ENCODE measurements at regions not wholly inside any gene's neighbourhood (a gene's known extent, or its start where the extent isn't known, plus 50 kb on each side); places are given as distances from the start of the nearest gene placed in this dataset.

DNA sequence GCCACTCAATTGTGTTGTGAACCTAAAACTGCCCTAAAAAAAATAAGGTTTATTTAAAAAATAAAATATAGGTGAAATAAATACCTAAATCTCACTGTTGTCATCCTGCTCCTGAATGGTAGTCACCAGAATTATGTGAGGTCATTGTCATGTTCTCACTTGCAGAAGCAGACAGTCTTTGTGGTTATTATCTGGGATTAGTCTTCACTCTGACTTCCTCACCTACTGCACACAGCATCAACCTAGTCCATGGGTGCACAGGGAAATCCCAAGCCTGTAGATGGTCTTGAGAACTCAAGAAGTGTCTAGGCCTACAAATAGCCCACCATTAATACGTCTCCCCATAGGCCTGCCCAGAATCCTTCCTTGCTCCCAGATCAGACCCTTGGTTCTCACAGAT lies 97.0 kb downstream of the FOXF2 start:
- TF ChIP-seq, protein P1, sequence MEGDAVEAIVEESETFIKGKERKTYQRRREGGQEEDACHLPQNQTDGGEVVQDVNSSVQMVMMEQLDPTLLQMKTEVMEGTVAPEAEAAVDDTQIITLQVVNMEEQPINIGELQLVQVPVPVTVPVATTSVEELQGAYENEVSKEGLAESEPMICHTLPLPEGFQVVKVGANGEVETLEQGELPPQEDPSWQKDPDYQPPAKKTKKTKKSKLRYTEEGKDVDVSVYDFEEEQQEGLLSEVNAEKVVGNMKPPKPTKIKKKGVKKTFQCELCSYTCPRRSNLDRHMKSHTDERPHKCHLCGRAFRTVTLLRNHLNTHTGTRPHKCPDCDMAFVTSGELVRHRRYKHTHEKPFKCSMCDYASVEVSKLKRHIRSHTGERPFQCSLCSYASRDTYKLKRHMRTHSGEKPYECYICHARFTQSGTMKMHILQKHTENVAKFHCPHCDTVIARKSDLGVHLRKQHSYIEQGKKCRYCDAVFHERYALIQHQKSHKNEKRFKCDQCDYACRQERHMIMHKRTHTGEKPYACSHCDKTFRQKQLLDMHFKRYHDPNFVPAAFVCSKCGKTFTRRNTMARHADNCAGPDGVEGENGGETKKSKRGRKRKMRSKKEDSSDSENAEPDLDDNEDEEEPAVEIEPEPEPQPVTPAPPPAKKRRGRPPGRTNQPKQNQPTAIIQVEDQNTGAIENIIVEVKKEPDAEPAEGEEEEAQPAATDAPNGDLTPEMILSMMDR (IDR thresholded peaks at IDR 0.05; ENCODE audit: low read depth, low read length), result no peak
- no peaks in the 10 kb centered on the region for H3K9me3 ChIP-seq (ENCODE audit: severe bottlenecking)
- no peaks in the 10 kb centered on the region for H3K27me3 ChIP-seq (ENCODE audit: insufficient read depth, low read depth, severe bottlenecking)
- no peak overlapping the region for H3K27ac ChIP-seq
- H3K4me3 ChIP-seq (ENCODE audit: low read depth, low read length), result no peak overlapping the region
- H3K36me3 ChIP-seq, result no peaks in the 10 kb centered on the region
- peak; percentile 49 for DNase-seq

GRCh38 chr6:1487239-1487638 lies 97.9 kb downstream of the FOXF2 start:
- no peak for DNase-seq
- no peaks in the 10 kb centered on the region for H3K36me3 ChIP-seq
- TF ChIP-seq, protein P1 (IDR thresholded peaks at IDR 0.05; ENCODE audit: low read depth, low read length), result no peak
- H3K9me3 ChIP-seq (ENCODE audit: severe bottlenecking), result no peaks in the 10 kb centered on the region
- no peak overlapping the region for H3K4me3 ChIP-seq (ENCODE audit: low read depth, low read length)
- H3K27me3 ChIP-seq (ENCODE audit: insufficient read depth, low read depth, severe bottlenecking), result no peaks in the 10 kb centered on the region
- no peak overlapping the region for H3K27ac ChIP-seq

GRCh38 chr6:1491025-1491424 lies 101.6 kb downstream of the FOXF2 start:
- H3K27ac ChIP-seq, result no peak overlapping the region
- H3K36me3 ChIP-seq, result no peaks in the 10 kb centered on the region
- DNase-seq, result peak; percentile 58
- no peak overlapping the region for H3K4me3 ChIP-seq (ENCODE audit: low read depth, low read length)
- H3K27me3 ChIP-seq (ENCODE audit: insufficient read depth, low read depth, severe bottlenecking), result no peaks in the 10 kb centered on the region
- TF ChIP-seq, protein P1 (IDR thresholded peaks at IDR 0.05; ENCODE audit: low read depth, low read length), result no peak
- peaks cover 7% of the 10 kb centered on the region for H3K9me3 ChIP-seq (ENCODE audit: severe bottlenecking)

DNA sequence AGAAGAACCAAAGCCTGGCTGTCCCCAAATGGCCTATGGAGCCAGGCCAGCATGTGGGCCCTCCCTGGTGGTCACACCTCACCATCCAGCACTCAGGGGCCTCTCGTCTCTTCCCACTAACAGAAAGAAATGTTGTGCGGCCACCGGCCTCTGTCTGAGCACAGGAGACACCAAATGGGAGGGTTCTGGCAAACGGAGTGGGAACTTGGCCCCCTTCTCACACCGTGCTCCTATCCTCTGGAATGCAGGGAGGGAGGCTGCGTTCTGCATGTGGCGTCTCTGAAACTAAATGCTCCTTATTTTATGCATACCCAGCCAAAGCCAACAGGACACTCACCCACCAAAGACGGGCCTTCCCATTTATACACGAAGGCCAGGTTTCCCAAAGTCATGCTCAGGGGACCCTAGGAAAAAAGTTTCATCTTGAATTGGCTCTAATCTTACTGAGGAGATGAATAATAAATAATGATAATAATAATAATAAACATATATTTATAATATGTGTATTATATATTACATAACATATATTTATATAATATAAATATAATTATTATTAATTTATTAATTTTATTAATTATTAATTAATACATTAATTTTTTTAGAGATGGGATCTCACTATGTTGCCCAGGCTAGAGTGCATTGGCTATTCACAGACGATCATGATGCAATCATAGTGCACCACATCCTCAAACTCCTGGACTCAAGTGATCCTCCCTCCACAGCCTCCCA lies 102.4 kb downstream of the FOXF2 start:
- Histone ChIP-seq H3K36me3 (no peaks in the 10 kb centered on the region), H3K9me3 (ENCODE audit: severe bottlenecking) (peaks cover 14% of the 10 kb centered on the region), H3K27ac (no peak overlapping the region), H3K4me3 (ENCODE audit: low read depth, low read length) (no peak overlapping the region), H3K27me3 (ENCODE audit: insufficient read depth, low read depth, severe bottlenecking) (no peaks in the 10 kb centered on the region)
- TF ChIP-seq, protein P1 (IDR thresholded peaks at IDR 0.05; ENCODE audit: low read depth, low read length), result no peak
- DNase-seq, result peak; percentile 43

- Histone ChIP-seq H3K27ac (no peak overlapping the region), H3K9me3 (ENCODE audit: severe bottlenecking) (peaks cover 14% of the 10 kb centered on the region), H3K4me3 (ENCODE audit: low read depth, low read length) (no peak overlapping the region), H3K27me3 (ENCODE audit: insufficient read depth, low read depth, severe bottlenecking) (no peaks in the 10 kb centered on the region), H3K36me3 (no peaks in the 10 kb centered on the region)
- no peak for DNase-seq
- TF ChIP-seq, protein P1 (IDR thresholded peaks at IDR 0.05; ENCODE audit: low read depth, low read length), result no peak
These were observed 105.3 kb downstream of the FOXF2 start for GRCh38 chr6:1494671-1495070.

DNA sequence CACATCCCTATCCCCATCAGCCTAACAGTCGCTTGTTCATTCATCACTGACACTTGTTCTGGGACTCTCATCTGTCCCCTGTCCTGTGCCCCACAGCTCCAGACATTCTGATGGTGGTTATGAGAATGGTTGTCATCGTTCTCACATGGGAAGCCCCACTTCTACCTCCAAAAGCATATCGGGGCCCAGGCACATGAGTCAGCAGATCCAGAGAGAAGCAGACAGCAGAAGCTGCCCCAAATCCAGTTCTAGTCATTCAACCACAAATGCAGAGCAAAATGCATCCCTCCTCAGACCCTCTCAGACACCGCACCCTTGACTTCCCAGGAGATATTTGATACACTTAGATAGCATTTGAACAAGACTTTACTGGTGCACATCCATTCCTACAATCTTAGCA lies 106.0 kb downstream of the FOXF2 start:
- H3K4me3 ChIP-seq (ENCODE audit: low read depth, low read length), result no peak overlapping the region
- TF ChIP-seq, protein P1 (IDR thresholded peaks at IDR 0.05; ENCODE audit: low read depth, low read length), result no peak
- H3K36me3 ChIP-seq, result no peaks in the 10 kb centered on the region
- peaks cover 14% of the 10 kb centered on the region for H3K9me3 ChIP-seq (ENCODE audit: severe bottlenecking)
- no peak for DNase-seq
- no peak overlapping the region for H3K27ac ChIP-seq
- no peaks in the 10 kb centered on the region for H3K27me3 ChIP-seq (ENCODE audit: insufficient read depth, low read depth, severe bottlenecking)

All from WERI-Rb-1 (cell line).